H9 (cell line): ENCODE measurements at regions not wholly inside any gene's neighbourhood (a gene's known extent, or its start where the extent isn't known, plus 50 kb on each side); places are given as distances from the start of the nearest gene placed in this dataset.

Experiments
- DNase-seq: peaks from one replicate; pipeline ENCODE4 v3.0.0-alpha.2; 2017
- H2AFZ ChIP-seq: one replicate; pipeline ENCODE4 v1.6.1; 2013; ENCODE audit warnings: mild to moderate bottlenecking, low read length, control low read depth, moderate library complexity
- H2AK5ac ChIP-seq: 2 replicates; pipeline ENCODE4 v1.6.1; 2013; ENCODE audit warnings: low read length, control low read depth, mixed read lengths; ENCODE audit not compliant: insufficient read length
- H2BK120ac ChIP-seq: one replicate; pipeline ENCODE4 v1.6.1; 2013; ENCODE audit warnings: low read depth, mild to moderate bottlenecking, low read length, control low read depth, inconsistent platforms; ENCODE audit not compliant: poor library complexity, severe bottlenecking
- H2BK12ac ChIP-seq: 2 replicates; pipeline ENCODE4 v1.6.1; 2013; ENCODE audit warnings: low read length, control low read depth, mixed read lengths, low read depth; ENCODE audit not compliant: insufficient read length
- H2BK15ac ChIP-seq: 2 replicates; pipeline ENCODE4 v1.6.1; 2013; ENCODE audit warnings: low read depth, low read length, control low read depth
- H2BK20ac ChIP-seq: one replicate; pipeline ENCODE4 v1.6.1; 2013; ENCODE audit warnings: low read depth, mild to moderate bottlenecking, low read length, control low read depth, inconsistent platforms; ENCODE audit not compliant: poor library complexity, severe bottlenecking
- H2BK5ac ChIP-seq: 2 replicates; pipeline ENCODE4 v1.6.1; 2013; ENCODE audit warnings: low read length, control low read depth, mixed read lengths; ENCODE audit not compliant: insufficient read length
- H3K14ac ChIP-seq: 2 replicates; pipeline ENCODE4 v1.6.1; 2013; ENCODE audit warnings: low read length, control low read depth; ENCODE audit not compliant: insufficient read depth
- H3K18ac ChIP-seq: 2 replicates; pipeline ENCODE4 v1.6.1; 2013; ENCODE audit warnings: low read depth, mild to moderate bottlenecking, mixed read lengths, low read length, control low read depth; ENCODE audit not compliant: insufficient read length
- H3K23ac ChIP-seq: 2 replicates; pipeline ENCODE4 v1.6.1; 2013; ENCODE audit warnings: low read length, control low read depth, mixed read lengths, low read depth; ENCODE audit not compliant: insufficient read length
- H3K23me2 ChIP-seq: 2 replicates; pipeline ENCODE4 v1.6.1; 2013; ENCODE audit warnings: low read depth, mild to moderate bottlenecking, mixed read lengths, low read length, control low read depth; ENCODE audit not compliant: insufficient read length, poor library complexity, severe bottlenecking
- H3K27ac ChIP-seq: 2 replicates; pipeline ENCODE4 v1.5.1; 2013; ENCODE audit warnings: low read length, control low read depth, mixed read lengths, low read depth; ENCODE audit not compliant: insufficient read length
- H3K27me3 ChIP-seq: 2 replicates; pipeline ENCODE4 v1.6.1; 2013; ENCODE audit warnings: low read length, control low read depth, inconsistent platforms; ENCODE audit not compliant: insufficient read depth
- H3K4ac ChIP-seq: 2 replicates; pipeline ENCODE4 v1.6.1; 2013; ENCODE audit warnings: low read depth, mild to moderate bottlenecking, control low read depth, inconsistent platforms, low read length, moderate library complexity
- H3K4me1 ChIP-seq: 2 replicates; pipeline ENCODE4 v1.6.1; 2013; ENCODE audit warnings: low read length, control low read depth, inconsistent platforms; ENCODE audit not compliant: insufficient read depth
- H3K4me2 ChIP-seq: 2 replicates; pipeline ENCODE4 v1.6.1; 2013; ENCODE audit warnings: low read length, control low read depth, mixed read lengths; ENCODE audit not compliant: insufficient read length, insufficient read depth
- H3K56ac ChIP-seq: 2 replicates; pipeline ENCODE4 v1.6.1; 2013; ENCODE audit warnings: low read depth, mild to moderate bottlenecking, mixed read lengths, low read length, control low read depth; ENCODE audit not compliant: insufficient read length
- H3K79me1 ChIP-seq: 2 replicates; pipeline ENCODE4 v1.6.1; 2013; ENCODE audit warnings: low read depth, mild to moderate bottlenecking, moderate library complexity, low read length, control low read depth, inconsistent platforms; ENCODE audit not compliant: insufficient read depth, poor library complexity, severe bottlenecking
- H3K79me2 ChIP-seq: 2 replicates; pipeline ENCODE4 v1.6.1; 2013; ENCODE audit warnings: low read length, control low read depth, inconsistent platforms; ENCODE audit not compliant: insufficient read depth
- H3K9ac ChIP-seq: 2 replicates; pipeline ENCODE4 v1.6.1; 2013; ENCODE audit warnings: low read length, control low read depth, mixed read lengths; ENCODE audit not compliant: insufficient read length; ENCODE audit errors: extremely low read depth
- H3K9me3 ChIP-seq: one replicate; pipeline ENCODE4 v1.6.1; 2013; ENCODE audit warnings: low read depth, low read length, inconsistent platforms; ENCODE audit not compliant: control insufficient read depth
- H3T11ph ChIP-seq: one replicate; pipeline ENCODE4 v1.6.1; 2013; ENCODE audit warnings: mild to moderate bottlenecking, low read length, control low read depth, inconsistent platforms
- H4K20me1 ChIP-seq: one replicate; pipeline ENCODE4 v1.6.1; 2013; ENCODE audit not compliant: control insufficient read depth, insufficient read length, insufficient read depth
- H4K5ac ChIP-seq: 2 replicates; pipeline ENCODE4 v1.6.1; 2013; ENCODE audit warnings: low read depth, mild to moderate bottlenecking, mixed read lengths, low read length, control low read depth; ENCODE audit not compliant: insufficient read length
- H4K8ac ChIP-seq: replicated peaks from 2 replicates; pipeline ENCODE4 v1.6.1; 2013; ENCODE audit warnings: low read length, control low read depth, mixed read lengths, low read depth; ENCODE audit not compliant: insufficient read length
- H4K91ac ChIP-seq: 2 replicates; pipeline ENCODE4 v1.6.1; 2013; ENCODE audit warnings: low read depth, mild to moderate bottlenecking, moderate library complexity, mixed read lengths, low read length, control low read depth; ENCODE audit not compliant: insufficient read length
- H3K27ac Mint-ChIP-seq, 3 experiments: 2 replicates in 2 of 3; 3 replicates in 1 of 3; pipeline ENCODE4 v1.8.0; 2020 to 2021; ENCODE audit warnings: mixed read lengths in 3 of 3, mild to moderate bottlenecking in 1 of 3, moderate library complexity in 1 of 3
- H3K27me3 Mint-ChIP-seq: 2 replicates; pipeline ENCODE4 v1.8.0; 2021; ENCODE audit warnings: low read depth, mild to moderate bottlenecking, moderate library complexity, mixed read lengths
- H3K36me3 Mint-ChIP-seq, 3 experiments: 2 replicates in 2 of 3; 3 replicates in 1 of 3; pipeline ENCODE4 v1.8.0; 2020 to 2021; ENCODE audit warnings: low read depth in 3 of 3, mixed read lengths in 3 of 3; ENCODE audit not compliant: insufficient read depth in 1 of 3
- H3K4me1 Mint-ChIP-seq, 2 experiments: 2 replicates each; pipeline ENCODE4 v1.8.0; 2020; ENCODE audit warnings: mixed read lengths in 2 of 2
- H3K4me3 Mint-ChIP-seq, 2 experiments: 2 replicates in 1 of 2; 3 replicates in 1 of 2; pipeline ENCODE4 v1.8.0; 2020 to 2021; ENCODE audit warnings: mild to moderate bottlenecking in 2 of 2, mixed read lengths in 2 of 2, moderate library complexity in 1 of 2
- H3K9me3 Mint-ChIP-seq, 2 experiments: 2 replicates in 1 of 2; 3 replicates in 1 of 2; pipeline ENCODE4 v1.8.0; 2020; ENCODE audit warnings: mild to moderate bottlenecking in 2 of 2, mixed read lengths in 2 of 2, moderate library complexity in 1 of 2
- WGBS: extraction: QIAGEN DNeasy Blood & Tissue Kit; methylation state at CpG from one replicate; pipeline ENCODE4 v1.1.7; 2013; ENCODE audit warnings: missing lambda C conversion rate, low lambda C conversion rate, mixed read lengths; ENCODE audit not compliant: insufficient read length; ENCODE audit errors: extremely low coverage; 5-methylcytosine and 5-hydroxymethylcytosine counted together
- TF ChIP-seq, protein P1 (sequence below): fragments of 200-600 bp; sonication (generic); conservative IDR thresholded peaks from 3 replicates; pipeline ENCODE4 v1.8.0; 2021; ENCODE audit warnings: antibody characterized with exemption, mild to moderate bottlenecking

GRCh38 chr1:221343607-221344006, 398.3 kb downstream of the DUSP10 start:
- Mint-ChIP-seq H3K27ac (no peak overlapping the region), H3K4me1 (no peaks in the 10 kb centered on the region), H3K9me3 (no peaks in the 10 kb centered on the region), H3K36me3 (no peaks in the 10 kb centered on the region), H3K27me3 (no peaks in the 10 kb centered on the region; the same call in 1 of the 2 replicates), H3K4me3 (no peak overlapping the region)
- no peak overlapping the region for H2AFZ ChIP-seq
- H3K9me3 ChIP-seq, result no peaks in the 10 kb centered on the region
- DNase-seq, result no peak
- no peak overlapping the region for H3K4ac ChIP-seq
- no peak overlapping the region for H4K8ac ChIP-seq
- no peaks in the 10 kb centered on the region for H4K20me1 ChIP-seq
- no peaks in the 10 kb centered on the region for H3K4me1 ChIP-seq
- no peak overlapping the region for H3K9ac ChIP-seq
- H4K91ac ChIP-seq, result no peak overlapping the region
- TF ChIP-seq, protein P1, sequence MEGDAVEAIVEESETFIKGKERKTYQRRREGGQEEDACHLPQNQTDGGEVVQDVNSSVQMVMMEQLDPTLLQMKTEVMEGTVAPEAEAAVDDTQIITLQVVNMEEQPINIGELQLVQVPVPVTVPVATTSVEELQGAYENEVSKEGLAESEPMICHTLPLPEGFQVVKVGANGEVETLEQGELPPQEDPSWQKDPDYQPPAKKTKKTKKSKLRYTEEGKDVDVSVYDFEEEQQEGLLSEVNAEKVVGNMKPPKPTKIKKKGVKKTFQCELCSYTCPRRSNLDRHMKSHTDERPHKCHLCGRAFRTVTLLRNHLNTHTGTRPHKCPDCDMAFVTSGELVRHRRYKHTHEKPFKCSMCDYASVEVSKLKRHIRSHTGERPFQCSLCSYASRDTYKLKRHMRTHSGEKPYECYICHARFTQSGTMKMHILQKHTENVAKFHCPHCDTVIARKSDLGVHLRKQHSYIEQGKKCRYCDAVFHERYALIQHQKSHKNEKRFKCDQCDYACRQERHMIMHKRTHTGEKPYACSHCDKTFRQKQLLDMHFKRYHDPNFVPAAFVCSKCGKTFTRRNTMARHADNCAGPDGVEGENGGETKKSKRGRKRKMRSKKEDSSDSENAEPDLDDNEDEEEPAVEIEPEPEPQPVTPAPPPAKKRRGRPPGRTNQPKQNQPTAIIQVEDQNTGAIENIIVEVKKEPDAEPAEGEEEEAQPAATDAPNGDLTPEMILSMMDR, result no peak
- H3K14ac ChIP-seq, result no peak overlapping the region
- H3K4me2 ChIP-seq, result no peak overlapping the region
- H3K18ac ChIP-seq, result no peak overlapping the region
- no peaks in the 10 kb centered on the region for H3K79me2 ChIP-seq
- no peaks in the 10 kb centered on the region for H3K27me3 ChIP-seq
- no peak overlapping the region for H2BK5ac ChIP-seq
- no peak overlapping the region for H2BK120ac ChIP-seq
- no peak overlapping the region for H4K5ac ChIP-seq
- no peak overlapping the region for H3T11ph ChIP-seq
- no peaks in the 10 kb centered on the region for H3K79me1 ChIP-seq
- H3K23ac ChIP-seq, result no peak overlapping the region
- H2BK12ac ChIP-seq, result no peak overlapping the region
- no peak overlapping the region for H2BK20ac ChIP-seq
- H3K23me2 ChIP-seq, result no peaks in the 10 kb centered on the region
- no peak overlapping the region for H2AK5ac ChIP-seq
- no CpG with 5 or more reads among the region's 3 CpGs for WGBS
- H2BK15ac ChIP-seq, result no peak overlapping the region
- H3K27ac ChIP-seq, result no peak overlapping the region
- H3K56ac ChIP-seq, result no peak overlapping the region
